ENCODE measurements at regions not wholly inside any gene's neighbourhood (a gene's known extent, or its start where the extent isn't known, plus 50 kb on each side); places are given as distances from the start of the nearest gene placed in this dataset.

DNA sequence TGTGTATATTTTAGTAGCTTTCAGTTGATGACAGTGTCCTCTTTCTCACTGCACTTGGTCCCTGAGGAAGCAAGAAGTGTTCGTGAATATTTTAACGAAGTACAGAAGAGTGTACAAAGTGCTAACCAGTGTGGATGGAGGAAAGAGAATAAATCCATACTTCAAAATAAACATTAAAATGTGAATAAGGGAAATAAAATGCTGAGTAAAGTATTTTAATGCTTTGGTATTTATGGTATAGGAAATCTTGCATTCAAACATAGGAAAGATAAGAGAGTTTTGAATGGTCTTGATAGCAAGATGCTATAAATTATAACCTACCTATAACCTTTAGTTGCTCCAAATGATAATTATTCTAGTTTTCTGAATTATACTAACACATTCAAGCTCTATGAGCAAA, 493.4 kb upstream of the EYS start:
- Histone ChIP-seq H3K4me2 (ENCODE audit: low read depth, low read length) (no peak overlapping the region), H3K9me2 (replicated peaks; ENCODE audit: insufficient read depth, low read length) (no peaks in the 10 kb centered on the region), H2AFZ (ENCODE audit: low read length) (no peak overlapping the region), H3K4me3 (ENCODE audit: low read length) (no peak overlapping the region), H3K36me3 (replicated peaks; ENCODE audit: insufficient read depth, low read length) (no peaks in the 10 kb centered on the region), H3K9me3 (replicated peaks; ENCODE audit: insufficient read depth, low read length) (no peaks in the 10 kb centered on the region; the same call in 1 of the 2 replicates), H4K20me1 (ENCODE audit: insufficient read depth, low read length) (no peaks in the 10 kb centered on the region), H3K79me2 (ENCODE audit: low read length) (no peaks in the 10 kb centered on the region), H3F3A (ENCODE audit: insufficient read depth, low read length) (no peaks in the 10 kb centered on the region), H3K9ac (ENCODE audit: low read length) (no peak overlapping the region), H3K27me3 (replicated peaks; ENCODE audit: insufficient read depth, low read length) (no peaks in the 10 kb centered on the region), H3K27ac (ENCODE audit: low read length) (no peak overlapping the region), H3K4me1 (ENCODE audit: low read length) (no peaks in the 10 kb centered on the region)
- TF ChIP-seq, protein P1, sequence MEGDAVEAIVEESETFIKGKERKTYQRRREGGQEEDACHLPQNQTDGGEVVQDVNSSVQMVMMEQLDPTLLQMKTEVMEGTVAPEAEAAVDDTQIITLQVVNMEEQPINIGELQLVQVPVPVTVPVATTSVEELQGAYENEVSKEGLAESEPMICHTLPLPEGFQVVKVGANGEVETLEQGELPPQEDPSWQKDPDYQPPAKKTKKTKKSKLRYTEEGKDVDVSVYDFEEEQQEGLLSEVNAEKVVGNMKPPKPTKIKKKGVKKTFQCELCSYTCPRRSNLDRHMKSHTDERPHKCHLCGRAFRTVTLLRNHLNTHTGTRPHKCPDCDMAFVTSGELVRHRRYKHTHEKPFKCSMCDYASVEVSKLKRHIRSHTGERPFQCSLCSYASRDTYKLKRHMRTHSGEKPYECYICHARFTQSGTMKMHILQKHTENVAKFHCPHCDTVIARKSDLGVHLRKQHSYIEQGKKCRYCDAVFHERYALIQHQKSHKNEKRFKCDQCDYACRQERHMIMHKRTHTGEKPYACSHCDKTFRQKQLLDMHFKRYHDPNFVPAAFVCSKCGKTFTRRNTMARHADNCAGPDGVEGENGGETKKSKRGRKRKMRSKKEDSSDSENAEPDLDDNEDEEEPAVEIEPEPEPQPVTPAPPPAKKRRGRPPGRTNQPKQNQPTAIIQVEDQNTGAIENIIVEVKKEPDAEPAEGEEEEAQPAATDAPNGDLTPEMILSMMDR (IDR thresholded peaks at IDR 0.05; ENCODE audit: low read length): no peak
- TF ChIP-seq EZH2 (optimal IDR thresholded peaks at IDR 0.05; ENCODE audit: low read depth, low read length): no peak
- TF ChIP-seq EZH2phosphoT487 (IDR thresholded peaks at IDR 0.05; ENCODE audit: low read length): no peak
- no peak for DNase-seq

DNA sequence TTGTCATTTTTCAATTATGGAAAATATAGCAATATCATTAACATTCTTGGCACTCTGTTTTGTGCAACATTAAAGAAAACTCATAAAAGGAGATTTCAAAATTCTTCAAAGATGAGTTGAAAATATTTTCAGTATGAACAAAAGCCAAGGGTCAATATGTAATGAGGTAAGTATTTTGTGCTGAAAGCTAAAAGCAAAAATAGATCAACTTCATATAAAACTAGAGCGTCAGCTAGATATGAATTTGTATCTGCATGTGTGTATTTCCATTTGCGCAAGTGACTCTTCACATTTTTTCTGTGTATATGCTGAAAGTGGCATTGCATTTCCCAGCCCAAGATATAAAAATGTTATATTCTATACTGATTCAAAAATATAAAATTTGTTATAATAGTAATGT, 492.1 kb upstream of the EYS start:
- H3K4me1 ChIP-seq (ENCODE audit: low read length): no peaks in the 10 kb centered on the region
- H3K9ac ChIP-seq (ENCODE audit: low read length): no peak overlapping the region
- H3K36me3 ChIP-seq (replicated peaks; ENCODE audit: insufficient read depth, low read length): no peaks in the 10 kb centered on the region
- H4K20me1 ChIP-seq (ENCODE audit: insufficient read depth, low read length): no peaks in the 10 kb centered on the region
- H3K9me2 ChIP-seq (replicated peaks; ENCODE audit: insufficient read depth, low read length): no peaks in the 10 kb centered on the region
- H3K4me2 ChIP-seq (ENCODE audit: low read depth, low read length): no peak overlapping the region
- no peak overlapping the region for H3K4me3 ChIP-seq (ENCODE audit: low read length)
- TF ChIP-seq EZH2phosphoT487 (IDR thresholded peaks at IDR 0.05; ENCODE audit: low read length) (no peak), EZH2 (optimal IDR thresholded peaks at IDR 0.05; ENCODE audit: low read depth, low read length) (no peak)
- TF ChIP-seq, protein P1 (IDR thresholded peaks at IDR 0.05; ENCODE audit: low read length): no peak
- H2AFZ ChIP-seq (ENCODE audit: low read length): no peak overlapping the region
- DNase-seq: no peak
- H3K27ac ChIP-seq (ENCODE audit: low read length): no peak overlapping the region
- H3K9me3 ChIP-seq (replicated peaks; ENCODE audit: insufficient read depth, low read length): no peaks in the 10 kb centered on the region; the same call in 1 of the 2 replicates
- H3F3A ChIP-seq (ENCODE audit: insufficient read depth, low read length): no peaks in the 10 kb centered on the region
- H3K79me2 ChIP-seq (ENCODE audit: low read length): no peaks in the 10 kb centered on the region
- H3K27me3 ChIP-seq (replicated peaks; ENCODE audit: insufficient read depth, low read length): no peaks in the 10 kb centered on the region

DNA sequence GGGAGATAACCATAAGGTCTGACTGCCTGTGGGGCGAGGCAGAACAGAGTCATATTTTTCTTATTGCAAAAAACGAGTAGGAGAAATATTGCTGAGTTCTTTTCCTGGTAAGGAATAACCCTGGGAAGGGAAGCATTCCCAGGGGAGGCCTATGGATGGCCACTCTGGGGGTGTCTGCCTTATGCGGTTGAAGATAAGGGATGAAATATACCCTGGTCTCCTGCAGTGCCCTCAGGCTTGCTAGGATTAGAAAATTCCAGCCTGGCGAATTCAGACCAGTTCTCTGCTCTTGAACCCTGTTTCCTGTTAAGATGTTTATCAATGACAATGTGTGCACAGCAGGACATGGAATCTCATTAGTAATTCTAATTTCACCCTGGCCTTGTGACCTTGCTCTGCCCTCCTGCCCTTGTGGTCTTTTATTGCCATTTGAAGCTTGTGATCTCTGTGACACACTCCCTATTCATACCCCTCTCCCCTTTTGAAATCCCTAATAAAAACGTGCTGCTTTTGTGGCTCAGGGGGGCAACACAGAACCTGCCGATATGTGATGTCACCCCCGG, 491.1 kb upstream of the EYS start:
- Histone ChIP-seq H2AFZ (ENCODE audit: low read length) (no peak overlapping the region), H3K4me2 (ENCODE audit: low read depth, low read length) (no peak overlapping the region), H3K36me3 (replicated peaks; ENCODE audit: insufficient read depth, low read length) (no peaks in the 10 kb centered on the region), H3F3A (ENCODE audit: insufficient read depth, low read length) (no peaks in the 10 kb centered on the region), H3K27me3 (replicated peaks; ENCODE audit: insufficient read depth, low read length) (no peaks in the 10 kb centered on the region), H3K9me2 (replicated peaks; ENCODE audit: insufficient read depth, low read length) (no peaks in the 10 kb centered on the region), H3K27ac (ENCODE audit: low read length) (no peak overlapping the region), H3K4me1 (ENCODE audit: low read length) (no peaks in the 10 kb centered on the region), H4K20me1 (ENCODE audit: insufficient read depth, low read length) (no peaks in the 10 kb centered on the region), H3K4me3 (ENCODE audit: low read length) (no peak overlapping the region), H3K79me2 (ENCODE audit: low read length) (no peaks in the 10 kb centered on the region), H3K9ac (ENCODE audit: low read length) (no peak overlapping the region), H3K9me3 (replicated peaks; ENCODE audit: insufficient read depth, low read length) (no peaks in the 10 kb centered on the region; the same call in 1 of the 2 replicates)
- no peak for DNase-seq
- TF ChIP-seq, protein P1 (IDR thresholded peaks at IDR 0.05; ENCODE audit: low read length): no peak
- TF ChIP-seq EZH2phosphoT487 (IDR thresholded peaks at IDR 0.05; ENCODE audit: low read length) (no peak), EZH2 (optimal IDR thresholded peaks at IDR 0.05; ENCODE audit: low read depth, low read length) (no peak)
